H1 (cell line): ENCODE measurements at regions not wholly inside any gene's neighbourhood (a gene's known extent, or its start where the extent isn't known, plus 50 kb on each side); places are given as distances from the start of the nearest gene placed in this dataset.

Source experiments
- CTCF ChIA-PET: fragments of 300-600 bp; sonication (Branson Sonifier 250); formaldehyde crosslinking; loops from one replicate; lab custom pipeline; 2021; ENCODE audit not compliant: partially characterized antibody; lab: Charles Lee
- POLR2A ChIA-PET: fragments of 300-600 bp; sonication (Branson Sonifier 250); formaldehyde crosslinking; loops from one replicate; lab custom pipeline; 2021; ENCODE audit warnings: inconsistent platforms; ENCODE audit not compliant: partially characterized antibody; lab: Charles Lee
- DNase-seq, 2 experiments: peaks; one replicate each; pipeline versions ENCODE4 v3.0.0 to v3.0.0-alpha.2; 2010 to 2022; ENCODE audit warnings: low spot score in 2 of 2, low read depth in 1 of 2, mixed read lengths in 1 of 2
- FAIRE-seq: peaks from 2 replicates; lab custom pipeline; 2011; peaks lifted over from hg19 to GRCh38; lab: Jason Lieb, UNC
- H2AFZ ChIP-seq: 2 replicates; pipeline ENCODE4 v1.8.1; 2012; ENCODE audit warnings: low read length, inconsistent platforms
- H2AK5ac ChIP-seq: 2 replicates; pipeline ENCODE4 v1.6.1; 2013; ENCODE audit warnings: low read depth, low read length
- H2BK120ac ChIP-seq: replicated peaks from 2 replicates; pipeline ENCODE3; 2013; ENCODE audit warnings: low read depth, low read length, inconsistent platforms
- H2BK12ac ChIP-seq: 2 replicates; pipeline ENCODE4 v1.6.1; 2013; ENCODE audit warnings: low read depth, low read length
- H2BK15ac ChIP-seq: 2 replicates; pipeline ENCODE4 v1.6.1; 2013; ENCODE audit warnings: low read length
- H2BK20ac ChIP-seq: 2 replicates; pipeline ENCODE4 v1.6.1; 2013; ENCODE audit warnings: low read length
- H2BK5ac ChIP-seq: 2 replicates; pipeline ENCODE4 v1.6.1; 2013; ENCODE audit warnings: low read depth, low read length
- H3K14ac ChIP-seq: 2 replicates; pipeline ENCODE4 v1.6.1; 2013; ENCODE audit warnings: inconsistent platforms; ENCODE audit not compliant: insufficient read length
- H3K18ac ChIP-seq: 2 replicates; pipeline ENCODE4 v1.6.1; 2013; ENCODE audit warnings: low read length; ENCODE audit errors: extremely low read depth
- H3K23ac ChIP-seq: 2 replicates; pipeline ENCODE4 v1.6.1; 2013; ENCODE audit warnings: inconsistent platforms; ENCODE audit not compliant: insufficient read length
- H3K23me2 ChIP-seq: 2 replicates; pipeline ENCODE4 v1.6.1; 2013; ENCODE audit warnings: low read depth, low read length
- H3K27ac ChIP-seq: 2 replicates; pipeline ENCODE4 v1.6.1; 2011; ENCODE audit warnings: low read depth, low read length, inconsistent platforms
- H3K27me3 ChIP-seq, 4 experiments: replicated peaks in 1 of 4; 1 replicate in 1 of 4; 2 replicates in 3 of 4; pipeline versions ENCODE4 v1.6.1 to v1.8.1; 2011 to 2013; ENCODE audit warnings: low read length in 3 of 4, mild to moderate bottlenecking in 3 of 4, inconsistent platforms in 2 of 4, mixed read lengths in 2 of 4, moderate library complexity in 1 of 4; ENCODE audit not compliant: control insufficient read depth in 3 of 4, insufficient read depth in 3 of 4; ENCODE audit errors: extremely low read depth in 1 of 4
- H3K36me3 ChIP-seq, 4 experiments: 2 replicates each; pipeline versions ENCODE4 v1.6.1 to v1.8.1; 2011 to 2013; ENCODE audit warnings: mild to moderate bottlenecking in 4 of 4, low read length in 3 of 4, moderate library complexity in 2 of 4, control low read depth in 1 of 4, inconsistent platforms in 1 of 4; ENCODE audit not compliant: insufficient read depth in 4 of 4, control insufficient read depth in 2 of 4
- H3K4ac ChIP-seq: replicated peaks from 2 replicates; pipeline ENCODE3; 2013; ENCODE audit warnings: low read length, low read depth, mixed read lengths, inconsistent platforms; ENCODE audit not compliant: insufficient read length
- H3K4me1 ChIP-seq, 4 experiments: replicated peaks in 1 of 4; 1 replicate in 1 of 4; 2 replicates in 3 of 4; pipeline versions ENCODE4 v1.6.1 to v1.8.1; 2011 to 2013; ENCODE audit warnings: low read length in 3 of 4, inconsistent platforms in 2 of 4, mixed read lengths in 1 of 4; ENCODE audit not compliant: insufficient read depth in 4 of 4, control insufficient read depth in 3 of 4
- H3K4me2 ChIP-seq, 2 experiments: 2 replicates each; pipeline versions ENCODE4 v1.6.1 to v1.8.1; 2011 to 2013; ENCODE audit warnings: low read depth in 2 of 2, low read length in 2 of 2, control low read depth in 1 of 2, inconsistent platforms in 1 of 2, mild to moderate bottlenecking in 1 of 2; ENCODE audit not compliant: insufficient read depth in 1 of 2
- H3K4me3 ChIP-seq, 4 experiments: fragments of 200-600, 300-600 bp in 1 of 4; sonication (generic), shearing (Covaris generic), sonication (Bioruptor Twin) in 1 of 4; 2 replicates each; pipeline versions ENCODE4 v1.5.1 to v1.8.1; 2011 to 2016; ENCODE audit warnings: low read length in 4 of 4, low read depth in 3 of 4, control low read depth in 2 of 4, inconsistent platforms in 2 of 4, mild to moderate bottlenecking in 2 of 4, mixed read lengths in 1 of 4, moderate library complexity in 1 of 4; ENCODE audit not compliant: insufficient read depth in 2 of 4; ENCODE audit errors: extremely low read depth in 1 of 4
- H3K56ac ChIP-seq: replicated peaks from 2 replicates; pipeline ENCODE3; 2013; ENCODE audit warnings: low read depth, mild to moderate bottlenecking, mixed read lengths, low read length, inconsistent platforms; ENCODE audit not compliant: insufficient read length
- H3K79me1 ChIP-seq: 2 replicates; pipeline ENCODE4 v1.6.1; 2013; ENCODE audit warnings: low read depth, low read length, control low read depth
- H3K79me2 ChIP-seq, 2 experiments: 2 replicates each; pipeline versions ENCODE4 v1.6.1 to v1.8.1; 2012 to 2013; ENCODE audit warnings: low read length in 2 of 2, mild to moderate bottlenecking in 2 of 2, inconsistent platforms in 1 of 2; ENCODE audit not compliant: insufficient read depth in 2 of 2, control insufficient read depth in 1 of 2
- H3K9ac ChIP-seq, 4 experiments: replicated peaks in 1 of 4; 1 replicate in 1 of 4; 2 replicates in 3 of 4; pipeline versions ENCODE4 v1.6.1 to v1.8.1; 2011 to 2013; ENCODE audit warnings: low read depth in 3 of 4, low read length in 3 of 4, control low read depth in 2 of 4, mild to moderate bottlenecking in 2 of 4, moderate library complexity in 2 of 4, inconsistent platforms in 1 of 4; ENCODE audit errors: extremely low read depth in 1 of 4
- H3K9me3 ChIP-seq, 2 experiments: 2 replicates each; pipeline versions ENCODE4 v1.6.1 to v1.8.1; 2012 to 2013; ENCODE audit warnings: mild to moderate bottlenecking in 2 of 2, moderate library complexity in 2 of 2, control low read depth in 1 of 2, inconsistent platforms in 1 of 2, low read depth in 1 of 2, low read length in 1 of 2, mixed read lengths in 1 of 2; ENCODE audit not compliant: insufficient read depth in 2 of 2
- H4K20me1 ChIP-seq, 2 experiments: replicated peaks in 1 of 2; 2 replicates each; pipeline versions ENCODE3 to v1.8.1; 2011 to 2013; ENCODE audit warnings: inconsistent platforms in 2 of 2, low read length in 2 of 2, mild to moderate bottlenecking in 1 of 2; ENCODE audit not compliant: insufficient read depth in 2 of 2, control insufficient read depth in 1 of 2
- H4K5ac ChIP-seq: 2 replicates; pipeline ENCODE4 v1.6.1; 2013; ENCODE audit warnings: low read length, low read depth, mixed read lengths, inconsistent platforms; ENCODE audit not compliant: insufficient read length
- H4K8ac ChIP-seq: 2 replicates; pipeline ENCODE4 v1.8.0; 2013; ENCODE audit warnings: mild to moderate bottlenecking, moderate library complexity, low read length, inconsistent platforms; ENCODE audit not compliant: insufficient read depth; ENCODE audit errors: extremely low read depth
- H4K91ac ChIP-seq: replicated peaks from 2 replicates; pipeline ENCODE3; 2013; ENCODE audit warnings: low read length, mixed read lengths, inconsistent platforms; ENCODE audit not compliant: insufficient read length
- BRCA1 ChIP-seq: IDR thresholded peaks from 2 replicates; pipeline ENCODE4 v1.6.1; 2012; ENCODE audit warnings: low read depth, low read length, improper control_type of control experiment
- CHD1 ChIP-seq: IDR thresholded peaks from 2 replicates; pipeline ENCODE4 v1.6.1; 2012; ENCODE audit warnings: low read depth, low read length, improper control_type of control experiment
- CREB1 ChIP-seq: IDR thresholded peaks from 2 replicates; pipeline ENCODE4 v1.6.1; 2012; ENCODE audit warnings: inconsistent platforms
- EGR1 ChIP-seq: IDR thresholded peaks from 2 replicates; pipeline ENCODE4 v1.6.1; 2011; ENCODE audit warnings: low read depth, low read length, borderline replicate concordance
- FOSL1 ChIP-seq: IDR thresholded peaks from 2 replicates; pipeline ENCODE4 v1.6.1; 2011; ENCODE audit warnings: mild to moderate bottlenecking, low read depth, low read length, moderate library complexity; ENCODE audit not compliant: insufficient read depth
- JUN ChIP-seq: IDR thresholded peaks from 2 replicates; pipeline ENCODE4 v1.6.1; 2011; ENCODE audit warnings: low read depth, mild to moderate bottlenecking, improper control_type of control experiment, low read length
- MAFK ChIP-seq: IDR thresholded peaks from 2 replicates; pipeline ENCODE4 v1.6.1; 2012; ENCODE audit warnings: low read depth, mild to moderate bottlenecking, improper control_type of control experiment, low read length
- PHF8 ChIP-seq: fragments of 200-600 bp; sonication (generic); conservative IDR thresholded peaks from 2 replicates; pipeline ENCODE4 v1.7.1; 2012; ENCODE audit warnings: low read depth, mild to moderate bottlenecking, inconsistent platforms, low read length, moderate library complexity
- SP2 ChIP-seq: IDR thresholded peaks from 2 replicates; pipeline ENCODE4 v1.6.1; 2012; ENCODE audit warnings: mild to moderate bottlenecking, low read length, inconsistent platforms
- SRF ChIP-seq: IDR thresholded peaks from 2 replicates; pipeline ENCODE4 v1.6.1; 2011; ENCODE audit warnings: mild to moderate bottlenecking, low read depth, low read length, moderate library complexity
- TAF1 ChIP-seq: IDR thresholded peaks from 2 replicates; pipeline ENCODE4 v1.6.1; 2011; ENCODE audit warnings: mild to moderate bottlenecking, low read depth, low read length
- TAF7 ChIP-seq: optimal IDR thresholded peaks from 2 replicates; pipeline ENCODE3; 2011; ENCODE audit warnings: low read depth, mild to moderate bottlenecking, inconsistent platforms, low read length, moderate library complexity, borderline replicate concordance
- TBP ChIP-seq: IDR thresholded peaks from 2 replicates; pipeline ENCODE4 v1.6.1; 2011; ENCODE audit warnings: low read depth, low read length, improper control_type of control experiment
- TEAD4 ChIP-seq: IDR thresholded peaks from 2 replicates; pipeline ENCODE4 v1.6.1; 2012; ENCODE audit warnings: low read depth, low read length, inconsistent platforms, mixed read lengths
- USF2 ChIP-seq: IDR thresholded peaks from 2 replicates; pipeline ENCODE4 v1.6.1; 2011; ENCODE audit warnings: low read length, improper control_type of control experiment
- WGBS, 2 experiments: shearing (Covaris generic) in 1 of 2; methylation state at CpG; one replicate each; pipeline versions ENCODE4 v1.1.6 to v1.1.7; 2013 to 2015; ENCODE audit warnings: low lambda C conversion rate in 2 of 2, mixed read lengths in 2 of 2, inconsistent platforms in 1 of 2, low coverage in 1 of 2, missing lambda C conversion rate in 1 of 2; ENCODE audit not compliant: insufficient replicate concordance in 2 of 2, insufficient coverage in 1 of 2, insufficient read length in 1 of 2; ENCODE audit errors: extremely low coverage in 1 of 2, missing lambda C conversion rate in 1 of 2; 5-methylcytosine and 5-hydroxymethylcytosine counted together

- DNase-seq, result no peak
- no peak overlapping the region for H4K8ac ChIP-seq
- no peaks in the 10 kb centered on the region for H3K36me3 ChIP-seq
- no peak overlapping the region for H3K56ac ChIP-seq
- H2BK12ac ChIP-seq, result no peak overlapping the region
- H2BK15ac ChIP-seq, result no peak overlapping the region
- H2AFZ ChIP-seq, result no peak overlapping the region
- no peak overlapping the region for H2BK120ac ChIP-seq
- no peak overlapping the region for H3K9ac ChIP-seq
- H2BK20ac ChIP-seq, result no peak overlapping the region
- TF ChIP-seq FOSL1 (no peak), MAFK (no peak), TEAD4 (no peak), TAF7 (no peak), EGR1 (no peak), PHF8 (no peak), USF2 (no peak), JUN (no peak), CHD1 (no peak), SP2 (no peak), SRF (no peak), BRCA1 (no peak), TBP (no peak), CREB1 (no peak), TAF1 (no peak)
- no peaks in the 10 kb centered on the region for H3K23me2 ChIP-seq
- H3K27me3 ChIP-seq, result no peaks in the 10 kb centered on the region
- no peak overlapping the region for H4K5ac ChIP-seq
- CTCF ChIA-PET, result no interaction called here
- H3K4me1 ChIP-seq, result no peaks in the 10 kb centered on the region
- H3K4me3 ChIP-seq, result no peak overlapping the region
- 92% methylated on average over 3 of the region's 3 CpGs; no CpG with 5 or more reads in 1 of the 2 experiments for WGBS, 2 experiments
- no peak overlapping the region for H3K4me2 ChIP-seq
- H3K79me2 ChIP-seq, result no peaks in the 10 kb centered on the region
- H3K23ac ChIP-seq, result no peak overlapping the region
- H3K14ac ChIP-seq, result no peak overlapping the region
- no peaks in the 10 kb centered on the region for H3K79me1 ChIP-seq
- H2AK5ac ChIP-seq, result no peak overlapping the region
- no peak overlapping the region for H3K18ac ChIP-seq
- H3K27ac ChIP-seq, result no peak overlapping the region
- H3K9me3 ChIP-seq, result no peaks in the 10 kb centered on the region
- H2BK5ac ChIP-seq, result no peak overlapping the region
- POLR2A ChIA-PET, result no interaction called here
- H4K91ac ChIP-seq, result no peak overlapping the region
- no peak for FAIRE-seq
- H3K4ac ChIP-seq, result no peak overlapping the region
- no peaks in the 10 kb centered on the region for H4K20me1 ChIP-seq
These were observed 102.3 kb downstream of the OSR1 start for GRCh38 chr2:19256121-19256601.
